GM12891 (cell line): ENCODE measurements at regions not wholly inside any gene's neighbourhood (a gene's known extent, or its start where the extent isn't known, plus 50 kb on each side); places are given as distances from the start of the nearest gene placed in this dataset.

Source experiments
- PAX5 ChIP-seq: IDR thresholded peaks from 2 replicates; pipeline ENCODE4 v1.6.1; 2011; ENCODE audit warnings: low read length, moderate library complexity, mild to moderate bottlenecking; ENCODE audit not compliant: insufficient read depth, severe bottlenecking
- POLR2A ChIP-seq: IDR thresholded peaks from 2 replicates; pipeline ENCODE4 v1.6.1; 2011; ENCODE audit warnings: low read depth, low read length, control low read depth
- POLR2AphosphoS5 ChIP-seq: IDR thresholded peaks from 2 replicates; pipeline ENCODE4 v1.6.1; 2011; ENCODE audit warnings: low read depth, low read length, control low read depth
- POU2F2 ChIP-seq: IDR thresholded peaks from 2 replicates; pipeline ENCODE4 v1.6.1; 2011; ENCODE audit warnings: low read depth, mild to moderate bottlenecking, control low read depth, low read length, moderate library complexity
- TAF1 ChIP-seq: IDR thresholded peaks from 2 replicates; pipeline ENCODE4 v1.6.1; 2011; ENCODE audit warnings: low read depth, low read length, control low read depth

DNA sequence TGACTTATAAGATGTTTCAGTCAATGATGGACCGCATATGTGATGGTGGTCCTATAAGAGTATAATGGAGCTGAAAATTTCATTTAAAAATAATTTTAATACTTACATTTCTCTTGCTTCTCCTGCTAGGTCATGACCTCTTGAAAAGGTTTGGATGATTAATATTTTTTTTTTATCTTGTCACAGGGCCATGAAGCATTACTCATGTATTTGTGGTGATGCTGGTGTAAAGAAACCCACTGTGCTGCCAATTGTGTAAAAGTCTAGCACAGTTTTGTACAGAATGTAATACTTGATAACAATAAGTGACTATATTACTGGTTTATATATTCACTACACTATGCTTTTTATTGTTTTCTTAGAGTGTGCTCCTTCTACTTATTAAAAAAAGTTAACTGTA, 124.2 kb upstream of the CELF4 start:
- TF ChIP-seq POLR2A (no peak), POLR2AphosphoS5 (no peak), PAX5 (no peak), POU2F2 (no peak), TAF1 (no peak)
